NCI-H2196 treated with DMSO at 0.1 percent for 48 hours (cell line): ENCODE measurements at regions not wholly inside any gene's neighbourhood (a gene's known extent, or its start where the extent isn't known, plus 50 kb on each side); places are given as distances from the start of the nearest gene placed in this dataset.

Experiments used
- DNase-seq: peaks from one replicate; lab custom pipeline; 2025; ENCODE audit not compliant: unreplicated experiment; lab: John Stamatoyannopoulos, UW

GRCh38 chr17:33751702-33752065, 458.6 kb upstream of the ASIC2 start:
- no peak for DNase-seq

- no peak for DNase-seq
These were observed 460.4 kb upstream of the ASIC2 start for GRCh38 chr17:33753452-33753851.

- no peak for DNase-seq
These were observed 462.9 kb upstream of the ASIC2 start for GRCh38 chr17:33756021-33756420.

- no peak for DNase-seq
These were observed 472.8 kb upstream of the ASIC2 start for GRCh38 chr17:33765871-33766270.

- DNase-seq, result no peak
These were observed 473.6 kb upstream of the ASIC2 start for GRCh38 chr17:33766721-33767120.

- DNase-seq, result no peak
These were observed 476.0 kb upstream of the ASIC2 start for GRCh38 chr17:33769066-33769465.

- DNase-seq, result no peak
These were observed 478.8 kb upstream of the CCL2 start for GRCh38 chr17:33776304-33776703.

- no peak for DNase-seq
These were observed 478.2 kb upstream of the CCL2 start for GRCh38 chr17:33776903-33777302.

- DNase-seq, result no peak
These were observed 477.4 kb upstream of the CCL2 start for GRCh38 chr17:33777674-33778073.

GRCh38 chr17:33778505-33779233, 476.4 kb upstream of the CCL2 start:
- DNase-seq, result no peak

GRCh38 chr17:33779234-33779591, 475.9 kb upstream of the CCL2 start:
- DNase-seq, result no peak

- DNase-seq, result no peak
These were observed 469.8 kb upstream of the CCL2 start for GRCh38 chr17:33785281-33785680.

GRCh38 chr17:33786478-33786877, 468.6 kb upstream of the CCL2 start:
- no peak for DNase-seq

GRCh38 chr17:33789658-33790057, 465.4 kb upstream of the CCL2 start:
- DNase-seq, result no peak

GRCh38 chr17:33797181-33797580, 457.9 kb upstream of the CCL2 start:
- DNase-seq, result no peak

- DNase-seq, result no peak
These were observed 456.8 kb upstream of the CCL2 start for GRCh38 chr17:33798308-33798707.

- no peak for DNase-seq
These were observed 452.5 kb upstream of the CCL2 start for GRCh38 chr17:33802349-33803198.

- no peak for DNase-seq
These were observed 451.8 kb upstream of the CCL2 start for GRCh38 chr17:33803199-33803685.

GRCh38 chr17:33803686-33804085, 451.4 kb upstream of the CCL2 start:
- no peak for DNase-seq

GRCh38 chr17:33804401-33804800, 450.7 kb upstream of the CCL2 start:
- DNase-seq, result no peak

GRCh38 chr17:33806631-33807030, 448.5 kb upstream of the CCL2 start:
- DNase-seq, result no peak

GRCh38 chr17:33809748-33810147, 445.3 kb upstream of the CCL2 start:
- no peak for DNase-seq
